NCI-H2171 treated with DMSO at 0.1 percent for 48 hours (cell line): ENCODE measurements at regions not wholly inside any gene's neighbourhood (a gene's known extent, or its start where the extent isn't known, plus 50 kb on each side); places are given as distances from the start of the nearest gene placed in this dataset.

Source experiments
- DNase-seq: peaks from one replicate; lab custom pipeline; 2025; lab: John Stamatoyannopoulos, UW

DNA sequence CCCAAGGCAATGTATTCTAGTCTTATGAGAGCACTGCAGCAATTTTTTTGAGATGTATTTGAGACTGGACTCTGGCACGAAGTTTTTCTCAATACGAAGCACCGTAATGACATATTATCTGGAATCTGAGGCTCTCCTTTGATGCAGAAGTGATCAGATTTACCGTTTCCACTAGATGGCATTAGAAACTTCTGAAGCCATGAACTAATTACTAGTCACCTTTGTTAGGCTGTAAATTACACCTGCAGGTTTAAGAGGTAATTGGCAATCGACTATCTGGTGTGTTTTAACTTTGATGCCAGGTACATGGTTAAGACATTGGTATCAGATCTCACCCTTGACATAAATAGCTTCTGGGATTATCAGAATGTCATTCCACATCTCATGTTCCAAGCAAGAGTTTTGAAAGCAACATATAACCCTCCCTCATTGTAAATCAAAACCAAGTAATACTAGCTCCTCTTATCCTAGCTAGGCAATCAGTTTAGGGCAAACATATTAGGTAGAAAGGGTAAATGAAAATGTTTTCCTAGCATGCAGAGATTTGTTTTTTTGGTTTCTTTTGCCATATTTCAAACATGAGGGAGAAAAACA lies 254.6 kb upstream of the SPRED2 start:
- DNase-seq, result no peak

DNA sequence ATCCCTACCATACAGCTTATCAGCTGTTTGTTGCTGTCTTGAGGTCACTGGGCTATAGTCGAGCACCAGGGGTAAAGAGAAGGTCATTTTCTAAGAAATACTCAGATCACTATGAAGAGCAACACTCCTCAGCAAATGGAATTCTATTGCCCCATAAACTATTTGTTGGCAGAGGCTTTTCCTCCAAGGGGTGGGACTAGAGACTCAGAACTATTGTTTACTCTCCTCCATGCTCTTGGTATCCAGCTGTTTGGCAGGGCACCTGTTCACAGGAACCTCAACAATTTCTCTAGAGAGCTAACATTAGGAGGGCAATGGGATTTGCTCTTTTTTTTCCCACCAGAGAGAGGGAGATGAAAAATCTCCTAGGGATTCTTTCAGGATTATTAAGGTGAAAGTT lies 249.1 kb upstream of the SPRED2 start:
- no peak for DNase-seq

DNA sequence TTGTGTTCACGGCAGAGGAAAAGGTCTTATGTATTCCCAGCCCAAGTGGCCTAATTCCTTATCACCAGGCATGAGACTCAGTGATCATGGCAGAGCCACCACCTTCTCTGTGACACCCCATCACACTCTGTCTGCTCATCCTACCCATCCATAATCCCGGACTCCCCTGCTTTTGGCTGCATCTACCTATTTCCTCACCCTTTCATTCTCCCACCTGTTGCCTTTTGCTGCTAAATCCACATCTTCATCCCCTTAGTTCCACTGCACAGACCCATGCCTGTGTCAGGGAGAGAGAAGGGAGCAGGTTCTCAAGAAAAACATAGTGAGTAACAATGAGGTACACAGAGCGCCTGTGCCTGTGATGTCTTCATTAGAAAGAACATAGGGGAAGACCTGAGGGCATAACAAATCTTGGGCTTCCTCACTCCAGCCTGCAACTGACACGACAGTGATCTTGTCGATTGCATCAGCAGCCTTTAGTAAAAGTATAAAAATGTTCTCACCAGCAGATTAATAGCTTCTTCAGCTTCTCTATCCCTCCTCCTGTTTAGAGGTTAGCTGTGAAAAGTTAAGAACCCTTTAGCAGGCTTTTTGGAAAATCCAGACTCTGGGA lies 246.5 kb upstream of the SPRED2 start:
- no peak for DNase-seq

DNA sequence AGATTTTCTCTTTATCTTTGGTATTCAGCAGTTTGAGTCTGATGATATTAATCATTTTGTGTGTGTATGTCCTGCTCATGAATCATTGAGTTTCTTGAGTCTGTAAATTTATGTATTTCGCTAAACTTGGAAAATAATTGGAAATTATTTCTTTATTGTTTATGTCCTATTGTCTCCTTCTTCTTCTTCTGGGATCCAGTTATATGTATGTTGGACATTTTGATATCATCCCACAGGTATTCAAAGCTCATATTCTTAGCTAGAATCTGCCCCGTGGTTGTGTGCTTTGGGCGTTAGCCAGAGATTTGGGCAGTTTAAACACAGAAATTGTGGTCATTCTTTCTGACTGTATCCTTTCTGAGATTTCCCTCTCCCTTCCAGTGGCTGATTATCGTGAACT lies 243.0 kb upstream of the SPRED2 start:
- no peak for DNase-seq

DNA sequence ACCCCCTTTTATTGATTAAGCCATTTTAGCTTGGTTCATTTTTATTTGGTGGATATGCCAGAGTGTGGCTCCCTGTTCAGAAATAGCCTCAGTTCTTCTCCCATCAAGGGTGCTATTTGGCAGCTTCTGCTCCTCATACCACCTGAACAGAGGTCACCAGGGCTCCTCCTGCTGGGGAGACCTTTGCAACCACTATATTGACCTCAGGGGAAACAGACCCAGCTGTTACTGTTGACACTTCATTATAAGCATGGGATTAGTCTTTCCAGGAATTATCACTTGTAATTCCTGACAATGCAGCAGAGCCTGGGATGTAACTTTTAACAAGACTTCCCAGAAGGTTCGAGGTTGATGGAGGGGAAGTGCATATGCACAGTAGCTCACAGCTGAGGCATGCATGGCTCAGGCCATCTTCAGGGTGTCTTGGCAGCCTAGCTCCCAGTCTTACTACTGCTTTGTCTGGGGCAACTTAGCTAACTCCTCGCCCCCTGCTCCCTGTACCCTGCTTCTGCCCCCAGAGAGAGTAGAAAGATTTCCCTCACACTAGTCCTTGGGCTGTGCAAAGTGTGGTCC lies 239.4 kb upstream of the SPRED2 start:
- DNase-seq, result no peak

DNA sequence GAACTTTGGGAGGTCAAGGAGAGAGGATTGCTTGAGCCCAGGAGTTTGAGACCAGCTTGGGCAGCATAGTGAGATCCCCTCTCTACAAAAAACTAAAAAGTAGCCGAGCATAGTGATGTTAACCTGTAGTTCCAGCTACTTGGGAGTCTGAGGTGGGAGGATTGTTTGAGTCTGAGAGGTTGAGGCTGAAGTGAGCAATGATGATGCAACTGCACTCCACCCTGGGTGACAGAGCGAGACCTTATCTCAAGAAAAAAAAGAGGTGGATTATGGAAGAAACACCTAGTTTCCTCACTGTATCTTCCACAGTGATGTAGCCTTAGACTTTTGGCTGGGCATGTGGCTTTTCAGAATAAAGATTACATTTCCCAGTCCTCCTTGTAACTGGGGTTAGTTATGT lies 237.2 kb upstream of the SPRED2 start:
- no peak for DNase-seq

DNA sequence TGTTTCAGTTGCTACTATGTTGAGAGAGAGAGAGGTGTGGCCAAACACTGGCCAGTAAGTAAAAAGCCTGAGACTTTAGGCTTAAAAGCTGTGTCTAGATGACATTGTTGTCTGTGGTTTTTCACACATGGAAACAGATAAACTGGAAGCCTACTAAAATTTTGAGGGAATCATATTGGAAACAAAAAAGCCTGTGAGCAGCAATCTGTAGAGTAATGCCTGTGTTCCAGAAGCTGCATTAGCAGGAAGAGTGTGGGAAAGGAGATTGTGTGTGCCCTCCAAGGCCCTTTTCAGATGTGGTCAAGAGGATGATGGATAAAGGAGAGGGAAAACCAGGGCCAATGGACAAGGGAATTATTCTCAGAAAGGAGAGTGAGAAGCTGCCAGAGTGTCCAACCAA lies 236.3 kb upstream of the SPRED2 start:
- no peak for DNase-seq

DNA sequence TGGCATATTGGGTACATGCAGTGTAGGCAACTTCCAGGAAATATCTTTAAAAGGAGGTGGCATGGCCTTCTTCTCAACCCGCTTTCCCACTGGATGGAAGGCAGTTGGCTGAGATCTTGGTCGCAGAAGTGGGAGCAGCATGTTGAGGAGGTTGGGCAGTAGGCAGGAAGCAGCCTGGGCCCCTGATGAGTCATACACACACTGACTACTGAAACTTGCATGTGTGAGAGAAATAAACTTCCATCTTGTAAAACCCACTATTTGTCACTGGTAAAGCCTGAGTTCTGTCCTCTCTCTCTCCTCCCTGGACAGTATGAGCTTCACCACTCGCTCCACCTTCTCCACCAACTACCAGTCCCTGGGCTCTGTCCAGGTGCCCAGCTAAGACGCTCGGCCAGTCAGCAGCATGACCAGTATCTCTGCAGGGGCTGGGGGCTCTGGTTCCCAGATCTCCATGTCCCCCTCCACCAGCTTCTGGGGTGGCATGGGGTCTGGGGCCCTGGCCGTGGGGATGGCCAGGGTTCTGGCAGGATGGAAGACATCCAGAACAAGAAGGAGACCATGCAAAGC lies 233.8 kb upstream of the SPRED2 start:
- no peak for DNase-seq

DNA sequence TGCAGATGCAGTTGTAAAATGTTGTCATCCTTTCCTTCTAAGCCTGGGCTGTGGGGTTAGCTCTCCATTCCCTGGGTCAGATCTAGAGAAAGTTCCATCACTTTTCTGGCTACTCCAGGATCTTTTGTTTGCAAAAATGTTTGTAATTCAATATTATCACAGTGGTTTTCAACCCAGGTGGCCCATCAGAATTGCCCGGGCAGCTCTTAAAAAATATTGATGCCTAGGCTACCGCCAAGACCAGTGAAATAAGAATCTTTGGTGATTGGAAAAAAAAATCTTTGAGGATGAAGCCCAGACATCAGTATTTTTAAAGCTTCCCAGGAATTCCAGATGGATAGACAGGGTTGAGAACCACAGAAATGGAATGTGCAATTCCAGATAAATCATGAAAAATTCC lies 232.5 kb upstream of the SPRED2 start:
- no peak for DNase-seq

DNA sequence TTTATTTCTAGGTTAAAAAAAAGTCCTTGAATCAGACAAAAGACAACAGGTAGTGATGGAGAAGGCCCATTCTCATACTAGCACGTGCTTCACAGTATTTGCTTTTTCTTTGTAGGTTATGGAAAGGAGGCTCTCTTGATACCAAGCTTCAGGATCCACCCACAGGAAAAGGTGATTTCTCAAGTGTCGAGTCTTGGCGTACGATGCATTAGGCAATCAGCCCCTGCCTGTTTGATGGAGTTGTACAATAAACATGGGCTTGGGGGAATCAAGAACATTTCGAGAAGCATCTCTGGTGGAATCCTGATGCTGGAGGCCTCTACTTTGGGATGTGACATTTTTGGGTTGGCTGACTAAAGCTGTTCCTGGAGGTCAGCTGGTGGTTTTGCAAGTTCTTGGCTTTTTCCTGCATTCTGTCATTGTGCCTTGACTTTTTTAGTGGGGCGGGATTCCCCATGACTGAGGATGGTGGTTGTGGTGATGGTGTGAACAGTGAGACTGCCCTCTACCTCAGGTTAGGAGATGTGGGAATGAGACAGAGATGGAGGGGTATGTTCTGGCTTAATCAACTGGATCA lies 231.5 kb upstream of the SPRED2 start:
- no peak for DNase-seq

DNA sequence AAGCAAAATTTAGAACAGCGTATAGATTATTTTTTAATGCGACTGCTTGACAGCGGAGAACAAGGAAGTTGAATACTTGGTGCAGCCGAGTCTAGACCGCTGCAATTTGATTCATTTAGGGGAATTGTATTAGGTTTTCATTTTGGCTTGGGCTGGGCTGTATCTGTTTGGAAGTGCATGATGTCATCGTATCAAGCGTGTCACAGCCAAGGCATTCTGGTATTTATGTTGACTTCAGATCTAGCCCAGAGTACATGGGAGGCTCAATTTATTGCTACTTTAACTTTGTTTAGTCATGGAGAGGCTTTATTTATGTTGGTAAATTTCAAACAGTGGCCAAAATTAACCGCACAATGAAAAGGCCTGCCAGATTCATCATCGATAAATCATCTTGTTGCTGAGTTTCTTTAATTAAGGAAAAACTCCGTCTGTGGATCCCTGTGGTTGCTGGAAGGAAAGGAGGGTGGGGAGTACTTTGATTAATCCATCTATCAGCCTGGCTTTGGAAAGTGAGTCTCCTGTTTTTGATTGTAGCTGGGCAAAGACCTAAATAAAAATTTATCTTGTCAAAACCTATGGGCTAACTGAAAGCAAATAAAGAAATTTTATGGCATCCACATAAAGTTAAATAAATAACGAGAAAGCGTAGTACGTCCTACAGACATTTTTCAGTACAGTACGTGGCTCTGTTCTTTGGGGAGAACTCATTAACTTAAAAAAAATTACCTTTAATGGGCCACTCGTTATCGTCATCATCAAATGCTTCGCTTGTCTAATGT lies 230.4 kb upstream of the SPRED2 start:
- no peak for DNase-seq

DNA sequence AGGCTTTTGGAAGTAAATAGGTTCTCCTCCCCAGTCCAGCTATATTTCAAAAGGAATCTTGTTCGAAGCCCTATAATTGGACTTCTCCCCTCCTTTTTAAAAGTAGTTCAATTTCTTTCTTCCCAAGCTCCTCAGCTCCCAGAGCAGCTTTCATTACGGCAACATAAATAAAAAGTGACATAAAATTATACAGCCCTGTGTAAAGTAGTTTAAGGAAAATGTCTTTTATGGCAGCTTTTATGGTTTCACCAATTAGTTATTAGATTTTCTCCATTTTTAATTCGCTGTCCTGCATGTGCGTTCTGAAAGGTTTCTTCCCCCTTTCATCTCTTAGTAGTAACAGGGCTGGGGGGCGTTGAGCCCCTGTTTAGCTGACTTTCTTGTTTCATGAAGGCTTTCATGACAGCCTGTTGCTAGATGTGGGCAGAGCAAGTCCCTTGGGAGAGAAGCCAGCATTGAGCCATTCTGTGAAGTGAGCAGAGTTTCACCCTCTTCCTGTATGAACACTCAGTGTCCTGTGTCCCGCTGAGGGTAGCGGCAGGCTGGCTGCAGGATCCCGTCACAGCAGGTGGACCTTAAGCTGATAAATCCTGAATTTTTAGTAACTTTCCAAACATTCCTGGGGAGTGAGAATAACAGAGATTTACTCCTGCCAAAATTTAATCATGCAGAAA lies 229.7 kb upstream of the SPRED2 start:
- no peak for DNase-seq

DNA sequence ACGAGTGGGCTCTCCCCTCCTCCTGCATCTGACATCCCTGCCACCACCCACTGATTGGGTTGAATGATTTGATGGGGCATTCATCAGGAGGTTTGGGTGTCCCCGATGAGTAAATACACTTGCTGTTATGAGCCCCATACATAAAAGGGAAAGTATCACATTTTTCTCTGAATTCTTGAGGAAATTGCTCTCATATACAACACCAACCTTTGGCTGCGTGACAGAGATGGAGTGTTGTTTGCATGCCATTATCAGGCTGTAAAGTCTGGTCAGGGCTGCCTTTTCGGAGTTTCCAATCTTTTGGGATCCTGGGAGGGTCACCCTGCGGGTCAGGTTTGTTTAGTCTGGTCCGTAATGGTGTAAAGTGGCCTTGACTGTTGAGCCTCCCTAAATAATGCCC lies 227.9 kb upstream of the SPRED2 start:
- no peak for DNase-seq

DNA sequence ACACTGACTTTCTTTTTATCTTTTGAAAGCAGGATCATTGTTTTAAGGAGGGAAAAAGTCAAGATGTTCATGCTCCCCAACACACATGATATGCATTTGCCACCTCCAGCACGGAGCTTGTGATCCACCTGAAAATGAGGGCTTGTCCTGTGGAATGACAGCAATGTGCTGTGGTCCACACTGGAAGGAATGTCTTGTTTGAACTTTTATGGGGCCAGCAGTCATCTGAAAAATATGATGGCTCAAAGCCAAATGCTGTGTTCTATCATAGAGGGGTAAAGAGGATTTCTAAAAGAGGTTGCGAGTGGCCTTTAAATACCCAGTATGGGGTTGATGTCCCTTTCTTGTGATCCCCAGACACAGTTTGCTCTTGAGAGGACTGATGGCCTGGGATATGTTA lies 226.5 kb upstream of the SPRED2 start:
- no peak for DNase-seq

DNA sequence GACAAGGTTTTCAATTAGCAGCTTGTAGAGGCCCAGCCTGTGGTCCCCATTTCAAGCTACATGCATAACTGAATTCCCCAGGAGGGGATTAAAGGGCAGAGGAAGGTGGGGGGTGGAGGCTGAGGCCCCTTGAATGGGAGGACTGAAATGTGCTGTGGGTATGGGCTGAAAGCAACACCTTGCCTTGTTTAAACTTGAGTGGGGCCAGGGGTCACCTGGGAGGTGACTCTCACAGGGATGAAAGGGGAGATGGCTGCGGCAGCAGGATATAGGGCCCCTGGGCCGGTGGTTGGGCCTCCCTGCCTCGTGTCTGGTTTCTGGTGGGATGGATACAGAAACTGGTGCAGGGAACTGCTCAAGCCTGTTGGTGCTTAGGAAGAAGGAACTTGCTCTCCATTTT lies 225.9 kb upstream of the SPRED2 start:
- no peak for DNase-seq

DNA sequence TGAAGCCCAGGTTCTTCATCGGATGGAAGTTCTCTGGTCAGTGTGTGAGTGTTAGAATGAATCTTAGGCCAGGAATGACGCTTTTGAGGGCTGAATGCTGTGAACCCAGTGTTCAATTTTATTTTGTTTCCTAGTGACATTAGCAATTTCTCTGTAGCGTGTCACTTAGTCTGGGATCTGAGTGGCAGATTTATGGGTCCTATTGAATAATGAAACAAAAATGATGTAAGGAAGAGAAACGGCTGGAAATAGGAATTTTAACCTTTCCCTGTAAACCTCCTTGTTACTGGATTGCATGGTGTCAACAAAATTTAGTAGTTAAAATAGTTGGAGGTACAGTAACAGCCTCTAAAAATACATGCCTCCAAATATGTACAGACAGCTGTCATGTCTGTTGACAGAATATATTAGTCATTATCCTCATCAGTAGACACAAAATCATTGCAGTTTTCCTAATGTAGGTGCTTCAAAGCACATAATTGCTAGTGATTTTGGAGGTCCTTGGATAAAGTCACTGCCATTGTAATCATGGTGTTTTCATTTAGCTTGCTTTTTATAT lies 223.8 kb upstream of the SPRED2 start:
- no peak for DNase-seq

DNA sequence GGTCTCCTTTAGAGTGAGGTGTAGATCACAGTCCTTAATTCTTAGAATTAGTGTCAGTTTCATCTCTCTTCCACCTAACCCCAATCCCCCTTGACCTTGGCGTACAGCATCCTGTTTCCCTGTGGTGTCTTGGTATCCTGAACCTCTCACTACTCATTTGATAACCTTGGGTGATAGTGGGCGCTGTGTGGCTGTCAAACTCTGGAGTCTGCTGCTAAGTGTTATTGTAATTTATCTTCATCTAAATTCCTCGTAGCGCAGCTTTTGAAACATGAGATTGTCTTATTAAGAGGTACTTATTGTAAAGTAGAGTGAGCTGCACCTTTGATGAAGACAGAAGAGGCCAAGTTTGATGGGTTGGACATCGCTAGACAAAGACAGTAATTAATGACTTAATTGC lies 222.6 kb upstream of the SPRED2 start:
- DNase-seq, result no peak

DNA sequence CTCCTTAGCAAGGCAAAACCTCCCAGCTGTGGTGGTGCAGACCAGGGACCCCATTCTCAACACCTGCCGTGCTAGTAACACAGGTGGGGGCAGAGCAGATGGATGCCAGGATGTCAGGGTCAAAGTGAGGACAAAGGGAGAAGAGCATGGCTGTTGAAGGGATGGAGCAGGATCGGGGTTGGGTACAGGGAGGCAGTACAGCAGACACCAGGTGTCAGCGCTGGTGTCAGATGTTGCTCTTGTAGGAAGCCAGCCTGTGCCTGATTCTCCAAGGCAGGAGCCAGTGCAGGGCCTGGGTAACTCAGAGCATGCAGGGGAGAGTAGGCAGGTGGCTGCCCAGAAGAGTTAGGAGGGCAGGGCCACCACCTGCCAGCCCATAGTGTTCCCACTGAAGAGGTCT lies 222.1 kb upstream of the SPRED2 start:
- peak; percentile 85 for DNase-seq

DNA sequence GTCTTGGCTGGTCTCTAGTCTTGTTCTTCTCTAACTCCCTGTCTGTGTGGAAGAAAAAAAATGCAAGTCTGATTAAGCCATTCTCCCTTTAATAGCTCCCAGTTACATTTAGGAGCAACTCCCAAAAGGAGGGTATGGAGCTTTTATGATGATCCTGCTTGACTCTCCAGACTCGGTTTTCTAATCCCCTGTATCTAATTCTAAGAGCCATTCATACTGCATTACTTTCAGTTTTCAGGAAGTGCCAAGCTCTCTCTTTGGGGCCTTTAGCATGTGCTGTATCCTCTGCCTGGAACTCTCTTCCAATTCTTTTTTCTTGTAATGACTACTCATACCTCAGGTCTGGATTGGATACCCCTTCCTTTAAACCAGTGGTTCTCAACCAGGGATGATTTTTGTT lies 219.7 kb upstream of the SPRED2 start:
- no peak for DNase-seq

DNA sequence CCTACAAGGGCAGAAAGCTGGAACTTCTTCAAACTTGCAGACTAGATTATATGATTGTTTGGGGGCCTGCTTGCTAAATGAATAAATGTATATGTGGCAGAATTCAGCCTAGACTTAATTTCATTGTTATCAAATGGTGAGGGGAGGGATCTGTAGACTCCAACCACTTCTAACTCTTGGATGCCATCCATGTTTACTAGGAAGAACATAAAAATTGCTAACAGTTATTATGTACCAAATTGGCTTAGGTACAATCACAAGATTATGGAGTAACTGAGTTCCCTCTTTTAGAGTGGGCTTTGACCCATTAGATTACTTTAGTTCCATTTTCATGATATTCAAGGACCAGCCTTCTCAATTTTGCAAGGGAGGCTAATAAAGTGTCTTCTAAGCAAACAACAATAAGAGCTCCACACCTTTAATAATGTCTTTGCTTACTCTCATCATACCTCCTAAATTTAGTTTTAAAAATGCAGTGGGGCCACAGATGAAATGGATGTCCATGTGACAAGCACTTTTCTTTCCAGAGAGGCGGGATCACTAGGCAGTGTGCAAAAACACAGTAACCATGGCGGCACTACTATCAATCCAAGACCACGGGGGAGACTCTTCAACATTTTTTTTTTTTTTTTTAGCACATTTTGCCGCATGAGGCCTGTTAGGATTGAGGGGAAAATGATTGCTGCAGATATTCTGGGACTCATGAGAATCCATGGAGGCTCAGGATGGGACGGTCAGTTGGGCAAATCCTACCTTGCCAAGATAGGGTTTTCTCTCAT lies 217.6 kb upstream of the SPRED2 start:
- no peak for DNase-seq
